ENCODE measurements at regions not wholly inside any gene's neighbourhood (a gene's known extent, or its start where the extent isn't known, plus 50 kb on each side); places are given as distances from the start of the nearest gene placed in this dataset.

DNA sequence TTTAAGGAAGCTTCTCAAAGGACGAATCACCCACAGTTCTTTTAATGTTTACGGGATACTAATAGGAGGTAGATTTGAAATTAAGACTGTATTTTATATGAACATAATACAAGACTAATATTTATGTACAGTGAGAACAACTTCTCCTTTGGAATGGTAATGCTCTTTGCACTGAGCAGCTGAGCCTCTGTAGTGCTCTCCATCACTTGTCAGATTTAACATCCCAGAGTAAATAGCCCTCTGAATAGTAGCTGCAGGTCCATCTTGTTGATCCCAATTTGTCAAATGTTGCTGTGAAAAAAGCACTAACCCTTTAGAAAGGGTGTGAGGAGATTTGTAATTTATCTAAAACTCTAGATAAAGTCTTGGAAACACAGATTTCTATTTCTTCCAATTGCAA lies 351.4 kb upstream of the KCNMB2 start:
- intact Hi-C loops (cut with DNase I): no loop called here
- Histone ChIP-seq H3K27me3 (no peaks in the 10 kb centered on the region), H3K4me1 (peaks cover 0 to 15% (median 10%) of the 10 kb centered on the region in 4 donors), H3K4me3 (no peak overlapping the region), H3K27ac (replicated peaks in 1 of 4) (no peak overlapping the region), H3K9me3 (no peaks in the 10 kb centered on the region), H3K36me3 (no peaks in the 10 kb centered on the region)
- TF ChIP-seq EP300 (IDR thresholded peaks at IDR 0.05) (no peak), POLR2A (IDR thresholded peaks at IDR 0.05; ENCODE audit: low read depth) (no peak), POLR2AphosphoS5 (IDR thresholded peaks at IDR 0.05) (no peak)
- TF ChIP-seq, protein P1, sequence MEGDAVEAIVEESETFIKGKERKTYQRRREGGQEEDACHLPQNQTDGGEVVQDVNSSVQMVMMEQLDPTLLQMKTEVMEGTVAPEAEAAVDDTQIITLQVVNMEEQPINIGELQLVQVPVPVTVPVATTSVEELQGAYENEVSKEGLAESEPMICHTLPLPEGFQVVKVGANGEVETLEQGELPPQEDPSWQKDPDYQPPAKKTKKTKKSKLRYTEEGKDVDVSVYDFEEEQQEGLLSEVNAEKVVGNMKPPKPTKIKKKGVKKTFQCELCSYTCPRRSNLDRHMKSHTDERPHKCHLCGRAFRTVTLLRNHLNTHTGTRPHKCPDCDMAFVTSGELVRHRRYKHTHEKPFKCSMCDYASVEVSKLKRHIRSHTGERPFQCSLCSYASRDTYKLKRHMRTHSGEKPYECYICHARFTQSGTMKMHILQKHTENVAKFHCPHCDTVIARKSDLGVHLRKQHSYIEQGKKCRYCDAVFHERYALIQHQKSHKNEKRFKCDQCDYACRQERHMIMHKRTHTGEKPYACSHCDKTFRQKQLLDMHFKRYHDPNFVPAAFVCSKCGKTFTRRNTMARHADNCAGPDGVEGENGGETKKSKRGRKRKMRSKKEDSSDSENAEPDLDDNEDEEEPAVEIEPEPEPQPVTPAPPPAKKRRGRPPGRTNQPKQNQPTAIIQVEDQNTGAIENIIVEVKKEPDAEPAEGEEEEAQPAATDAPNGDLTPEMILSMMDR (IDR thresholded peaks at IDR 0.05): no peak
- DNase-seq (ENCODE audit: extremely low spot score): no peak
- WGBS: 89% methylated on average over 2 of the region's 2 CpGs

DNA sequence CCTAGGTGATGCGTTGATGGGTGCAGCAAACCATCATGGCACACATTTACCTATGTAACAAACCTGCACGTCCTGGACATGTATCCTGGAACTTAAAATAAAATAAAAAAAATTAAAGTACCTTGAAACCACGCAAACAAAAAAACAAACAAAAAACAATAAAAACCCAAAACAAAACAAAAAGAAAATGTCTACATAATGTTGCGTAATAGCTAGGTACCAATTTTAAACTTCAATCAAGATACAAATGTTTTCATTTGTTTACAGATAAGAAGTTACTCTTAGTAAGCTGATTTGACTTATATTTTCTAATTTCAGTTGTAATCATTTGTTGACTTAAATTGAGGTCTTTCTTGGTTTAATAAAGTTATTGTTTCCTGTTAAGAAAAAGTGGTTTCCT lies 349.6 kb upstream of the KCNMB2 start:
- peaks cover 0 to 13% (median 9%) of the 10 kb centered on the region in 4 donors for H3K4me1 ChIP-seq
- no peaks in the 10 kb centered on the region for H3K9me3 ChIP-seq
- TF ChIP-seq EP300 (IDR thresholded peaks at IDR 0.05): no peak
- TF ChIP-seq, protein P1 (IDR thresholded peaks at IDR 0.05): no peak
- TF ChIP-seq POLR2AphosphoS5 (IDR thresholded peaks at IDR 0.05): no peak
- TF ChIP-seq POLR2A (IDR thresholded peaks at IDR 0.05; ENCODE audit: low read depth): no peak
- no peak overlapping the region for H3K27ac ChIP-seq (replicated peaks in 1 of 4)
- WGBS: 95% methylated on average over 4 of the region's 4 CpGs
- no peaks in the 10 kb centered on the region for H3K27me3 ChIP-seq
- H3K36me3 ChIP-seq: no peaks in the 10 kb centered on the region
- intact Hi-C loops (cut with DNase I): no loop called here
- H3K4me3 ChIP-seq: no peak overlapping the region
- no peak for DNase-seq (ENCODE audit: extremely low spot score)

DNA sequence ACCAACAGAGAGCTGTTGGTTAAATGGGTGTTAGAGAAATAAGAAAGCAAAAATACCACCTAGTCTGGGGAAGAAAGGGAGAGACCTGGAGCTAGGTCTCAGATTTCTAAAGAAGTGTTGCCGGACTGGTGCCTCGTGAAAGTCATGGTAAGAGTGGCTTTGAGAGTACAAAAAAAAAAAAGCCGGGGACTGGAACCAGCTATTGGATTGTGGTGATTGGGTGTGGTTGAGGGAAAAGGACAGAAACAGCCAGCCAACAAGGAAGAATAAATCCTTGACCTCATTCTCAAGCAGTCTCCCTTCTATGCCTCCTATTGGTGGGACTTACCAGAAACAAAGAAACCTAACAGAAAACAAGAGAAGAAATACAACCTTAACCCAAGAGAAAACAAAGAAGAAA lies 346.4 kb upstream of the KCNMB2 start:
- Histone ChIP-seq H3K27ac (replicated peaks in 1 of 4) (no peak overlapping the region), H3K4me1 (no peaks in the 10 kb centered on the region), H3K36me3 (no peaks in the 10 kb centered on the region), H3K27me3 (no peaks in the 10 kb centered on the region), H3K4me3 (no peak overlapping the region), H3K9me3 (no peaks in the 10 kb centered on the region)
- TF ChIP-seq POLR2A (IDR thresholded peaks at IDR 0.05; ENCODE audit: low read depth) (no peak), EP300 (IDR thresholded peaks at IDR 0.05) (no peak), POLR2AphosphoS5 (IDR thresholded peaks at IDR 0.05) (no peak)
- TF ChIP-seq, protein P1 (IDR thresholded peaks at IDR 0.05): no peak
- intact Hi-C loops (cut with DNase I): no loop called here
- 96% methylated on average over 3 of the region's 3 CpGs for WGBS
- DNase-seq (ENCODE audit: extremely low spot score): no peak

DNA sequence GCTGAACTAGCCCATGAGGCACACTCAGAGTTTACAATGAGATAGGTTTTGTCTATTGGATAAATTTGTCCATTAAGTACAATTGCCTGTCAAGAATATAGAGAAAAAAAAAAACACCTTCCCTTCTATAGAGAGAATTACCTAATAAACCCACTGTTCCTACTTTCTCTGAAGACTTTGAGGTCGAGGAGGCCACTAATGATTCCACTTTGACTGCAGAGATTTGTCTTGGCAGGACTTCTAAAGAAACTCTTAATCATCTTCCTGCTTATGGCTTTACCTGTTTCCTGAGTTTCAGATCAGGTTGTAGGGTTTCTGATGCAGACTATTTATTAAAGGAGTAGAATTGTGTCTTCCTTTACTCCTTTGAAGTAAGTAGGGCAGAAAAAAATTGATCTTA lies 342.4 kb upstream of the KCNMB2 start:
- DNase-seq (ENCODE audit: extremely low spot score): no peak
- Histone ChIP-seq H3K4me3 (no peak overlapping the region), H3K4me1 (peaks cover 0 to 31% (median 18%) of the 10 kb centered on the region in 4 donors), H3K9me3 (no peaks in the 10 kb centered on the region), H3K27ac (replicated peaks in 1 of 4) (no peak overlapping the region), H3K36me3 (no peaks in the 10 kb centered on the region), H3K27me3 (no peaks in the 10 kb centered on the region)
- intact Hi-C loops (cut with DNase I): no loop called here
- TF ChIP-seq, protein P1 (IDR thresholded peaks at IDR 0.05): no peak
- TF ChIP-seq POLR2AphosphoS5 (IDR thresholded peaks at IDR 0.05): no peak
- TF ChIP-seq EP300 (IDR thresholded peaks at IDR 0.05): no peak
- no peak for TF ChIP-seq POLR2A (IDR thresholded peaks at IDR 0.05; ENCODE audit: low read depth)
- 54% methylated on average over 1 of the region's 1 CpG for WGBS

DNA sequence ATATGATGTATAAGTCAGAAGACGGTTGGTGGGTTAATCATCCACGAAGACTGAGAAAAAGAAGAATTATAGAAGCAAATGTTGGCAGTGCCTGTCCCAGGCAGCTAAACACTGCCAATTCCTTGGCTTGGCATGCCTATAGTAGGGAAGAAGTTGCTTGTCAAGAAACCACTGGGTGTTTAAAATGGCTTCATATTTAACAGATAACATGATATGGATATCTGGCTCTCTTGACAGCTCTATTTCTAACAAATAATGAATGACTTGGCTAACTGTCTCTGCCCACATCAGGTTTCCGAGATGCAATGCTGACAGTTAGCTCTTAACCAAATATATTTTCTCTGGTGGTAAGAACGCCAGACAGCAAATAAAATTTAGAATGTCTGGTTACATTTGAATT lies 341.7 kb upstream of the KCNMB2 start:
- Histone ChIP-seq H3K27me3 (no peaks in the 10 kb centered on the region), H3K27ac (replicated peaks in 1 of 4) (no peak overlapping the region), H3K36me3 (no peaks in the 10 kb centered on the region), H3K9me3 (no peaks in the 10 kb centered on the region), H3K4me1 (peaks cover 0 to 31% (median 18%) of the 10 kb centered on the region in 4 donors), H3K4me3 (no peak overlapping the region)
- WGBS: 81% methylated on average over 4 of the region's 4 CpGs
- intact Hi-C loops (cut with DNase I): no loop called here
- DNase-seq (ENCODE audit: extremely low spot score): no peak
- no peak for TF ChIP-seq POLR2A (IDR thresholded peaks at IDR 0.05; ENCODE audit: low read depth)
- TF ChIP-seq, protein P1 (IDR thresholded peaks at IDR 0.05): no peak
- TF ChIP-seq EP300 (IDR thresholded peaks at IDR 0.05): no peak
- no peak for TF ChIP-seq POLR2AphosphoS5 (IDR thresholded peaks at IDR 0.05)
